ENCODE measurements at regions not wholly inside any gene's neighbourhood (a gene's known extent, or its start where the extent isn't known, plus 50 kb on each side); places are given as distances from the start of the nearest gene placed in this dataset.

GRCh38 chr2:7943446-7943845 lies 738.4 kb upstream of the ID2 start:
- no peak for DNase-seq (ENCODE audit: low spot score)
- intact Hi-C loops (cut with DNase I), result no loop called here

GRCh38 chr2:7945026-7945425 lies 736.8 kb upstream of the ID2 start:
- intact Hi-C loops (cut with DNase I), result no loop called here
- DNase-seq (ENCODE audit: low spot score), result no peak

DNA sequence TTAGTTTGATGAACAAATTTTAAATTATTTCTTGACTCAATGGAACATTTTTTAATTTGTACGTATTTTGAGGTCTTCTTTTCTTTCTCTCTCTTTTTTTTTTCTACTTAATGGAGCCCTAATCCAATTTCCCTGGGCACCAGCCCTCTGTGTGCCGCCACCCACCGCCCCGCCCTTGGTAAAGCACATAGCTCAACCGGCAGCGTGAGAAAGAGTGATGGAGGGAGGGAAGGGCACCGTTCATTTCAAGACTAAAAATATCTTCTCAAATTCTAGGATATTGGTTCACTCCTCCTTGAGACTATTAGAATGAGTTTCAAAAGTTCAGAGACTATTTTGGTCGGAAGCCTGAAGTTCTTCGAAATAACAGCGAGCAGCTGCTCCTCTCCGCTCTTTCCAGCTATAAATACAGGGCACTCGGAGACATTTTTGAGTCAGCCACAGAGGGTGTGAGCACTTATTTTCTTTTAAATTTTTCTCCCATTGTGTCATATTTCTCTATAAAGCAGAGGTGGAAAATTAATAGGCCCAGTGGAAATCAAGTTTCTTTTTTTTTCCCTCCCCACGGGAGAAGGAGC lies 731.7 kb upstream of the ID2 start:
- intact Hi-C loops (cut with DNase I), result no loop called here
- DNase-seq (ENCODE audit: low spot score), result no peak

- intact Hi-C loops (cut with DNase I), result no loop called here
- DNase-seq (ENCODE audit: low spot score), result no peak
Observed at GRCh38 chr2:7951001-7951400, 730.9 kb upstream of the ID2 start.

DNA sequence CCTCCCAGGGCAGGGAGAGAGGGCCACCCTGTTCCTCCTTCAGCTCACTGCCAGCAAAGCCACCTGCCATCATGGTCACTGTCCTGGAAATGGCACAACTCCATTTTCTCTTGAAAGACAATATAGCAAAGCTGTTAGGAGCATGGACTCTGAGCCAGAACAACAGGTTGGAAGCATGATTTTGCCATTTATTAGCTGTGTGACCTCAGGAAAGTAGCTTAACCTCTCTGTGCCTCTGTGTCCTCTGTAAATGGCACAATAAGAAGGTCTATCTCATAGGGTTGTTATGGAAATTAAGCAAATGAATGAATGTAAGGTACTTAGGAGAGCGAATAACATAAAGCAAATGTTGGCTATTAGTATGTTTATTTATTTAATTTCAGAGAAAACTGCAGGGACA lies 730.4 kb upstream of the ID2 start:
- no peak for DNase-seq (ENCODE audit: low spot score)
- intact Hi-C loops (cut with DNase I), result no loop called here

DNA sequence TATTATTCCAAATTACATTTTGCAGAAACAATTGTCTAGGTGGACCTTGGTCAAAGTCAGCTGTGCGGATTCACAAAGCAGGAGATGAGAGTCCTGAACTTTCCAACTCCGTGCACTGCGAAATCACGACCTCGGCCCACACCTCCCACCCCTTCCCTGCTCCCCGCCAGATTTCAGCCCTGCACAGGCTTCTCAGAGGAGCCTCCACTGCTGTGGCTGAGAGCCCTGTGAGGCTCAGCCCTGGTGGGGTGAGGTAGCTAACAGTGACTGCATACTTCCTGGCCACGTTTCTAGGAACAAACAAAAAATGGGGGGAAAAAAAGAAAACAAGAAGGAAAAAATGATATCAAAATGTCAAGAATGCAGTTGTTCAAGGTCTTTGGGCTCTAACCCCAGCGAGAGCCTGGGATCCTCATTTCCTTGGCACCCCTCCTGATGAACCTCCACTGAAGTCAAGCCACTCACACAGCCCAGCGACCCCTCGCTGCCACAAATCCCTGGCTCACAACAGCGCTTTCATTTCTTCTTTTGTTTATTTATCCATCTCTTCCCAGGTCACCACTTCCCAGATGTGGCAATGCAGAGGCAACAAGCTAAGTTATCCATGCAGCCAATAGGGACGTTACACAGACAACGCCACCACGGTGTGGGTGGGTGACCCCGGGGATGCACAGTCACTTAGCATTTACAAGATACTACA lies 729.7 kb upstream of the ID2 start:
- DNase-seq (ENCODE audit: low spot score), result no peak
- intact Hi-C loops (cut with DNase I), result no loop called here

GRCh38 chr2:7953195-7953594 lies 728.7 kb upstream of the ID2 start:
- intact Hi-C loops (cut with DNase I), result no loop called here
- DNase-seq (ENCODE audit: low spot score), result no peak

- intact Hi-C loops (cut with DNase I), result no loop called here
- no peak for DNase-seq (ENCODE audit: low spot score)
Observed at GRCh38 chr2:7954234-7954633, 727.6 kb upstream of the ID2 start.

DNA sequence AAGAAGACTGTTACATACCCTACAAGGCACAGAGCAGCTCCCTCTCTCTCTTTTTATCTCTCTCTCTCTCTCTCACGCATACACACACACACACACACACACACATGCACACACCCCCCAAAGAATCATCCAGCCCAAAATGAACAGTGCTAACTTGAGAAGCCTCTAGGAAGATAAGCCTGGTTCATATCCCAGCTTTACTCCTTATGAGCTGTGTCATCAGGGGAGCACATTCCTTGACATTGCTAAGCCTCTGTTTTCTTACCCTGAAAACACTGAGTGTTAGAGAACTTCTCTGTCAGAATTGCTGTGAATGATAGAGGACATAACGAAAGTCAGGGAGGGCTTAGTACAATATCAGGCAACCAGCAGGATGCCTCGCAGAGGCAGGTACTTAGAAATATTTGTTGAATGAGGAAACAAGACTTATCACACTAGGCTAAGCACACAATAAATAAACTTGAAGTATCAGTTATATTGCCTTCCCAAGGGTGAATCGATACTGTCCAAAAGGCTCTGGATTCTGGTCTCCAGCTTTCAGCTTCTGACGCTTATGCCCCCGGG lies 725.6 kb upstream of the ID2 start:
- intact Hi-C loops (cut with DNase I), result no loop called here
- no peak for DNase-seq (ENCODE audit: low spot score)

DNA sequence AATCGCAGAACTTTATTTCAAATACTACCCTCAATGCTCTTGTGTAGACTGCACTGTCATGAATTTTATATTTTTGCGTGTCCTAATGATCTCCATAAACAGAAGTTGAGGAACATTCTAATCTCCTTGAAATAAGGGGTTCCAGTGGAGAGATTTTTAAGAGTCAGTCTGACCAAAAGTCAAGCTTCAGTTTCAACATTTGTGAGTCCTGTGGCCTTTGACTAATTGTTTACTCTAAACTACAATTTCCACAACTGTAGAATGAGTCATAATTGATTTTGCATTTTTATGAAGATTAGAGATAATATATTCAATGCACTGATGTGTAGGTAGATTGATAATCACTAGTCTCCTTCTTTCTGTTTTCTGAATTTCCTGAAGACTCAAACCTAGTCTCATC lies 720.3 kb upstream of the ID2 start:
- intact Hi-C loops (cut with DNase I), result no loop called here
- DNase-seq (ENCODE audit: low spot score), result no peak

DNA sequence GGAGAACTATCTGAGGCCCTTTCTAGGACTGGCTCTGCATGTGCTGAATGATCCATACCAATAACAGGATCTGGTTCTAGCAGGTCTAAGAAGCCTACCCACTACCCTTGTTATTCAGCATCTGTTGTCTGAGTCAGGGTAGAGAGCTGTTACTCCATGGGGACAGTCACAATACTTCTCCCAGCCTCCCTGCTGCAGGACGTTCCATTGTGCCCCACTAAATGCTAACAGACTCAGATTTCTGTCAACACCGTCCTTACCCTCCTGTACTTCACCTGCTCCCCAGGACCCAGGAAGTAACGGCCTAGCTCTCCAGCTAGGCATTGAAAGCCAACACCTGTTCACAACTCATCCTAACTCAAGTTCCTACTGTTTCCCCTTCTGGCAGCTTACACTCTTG lies 719.7 kb upstream of the ID2 start:
- intact Hi-C loops (cut with DNase I), result no loop called here
- DNase-seq (ENCODE audit: low spot score), result no peak

- no peak for DNase-seq (ENCODE audit: low spot score)
- intact Hi-C loops (cut with DNase I), result no loop called here
Observed at GRCh38 chr2:7963787-7964186, 718.1 kb upstream of the ID2 start.

- intact Hi-C loops (cut with DNase I), result no loop called here
- no peak for DNase-seq (ENCODE audit: low spot score)
Observed at GRCh38 chr2:7966032-7966431, 715.8 kb upstream of the ID2 start.

DNA sequence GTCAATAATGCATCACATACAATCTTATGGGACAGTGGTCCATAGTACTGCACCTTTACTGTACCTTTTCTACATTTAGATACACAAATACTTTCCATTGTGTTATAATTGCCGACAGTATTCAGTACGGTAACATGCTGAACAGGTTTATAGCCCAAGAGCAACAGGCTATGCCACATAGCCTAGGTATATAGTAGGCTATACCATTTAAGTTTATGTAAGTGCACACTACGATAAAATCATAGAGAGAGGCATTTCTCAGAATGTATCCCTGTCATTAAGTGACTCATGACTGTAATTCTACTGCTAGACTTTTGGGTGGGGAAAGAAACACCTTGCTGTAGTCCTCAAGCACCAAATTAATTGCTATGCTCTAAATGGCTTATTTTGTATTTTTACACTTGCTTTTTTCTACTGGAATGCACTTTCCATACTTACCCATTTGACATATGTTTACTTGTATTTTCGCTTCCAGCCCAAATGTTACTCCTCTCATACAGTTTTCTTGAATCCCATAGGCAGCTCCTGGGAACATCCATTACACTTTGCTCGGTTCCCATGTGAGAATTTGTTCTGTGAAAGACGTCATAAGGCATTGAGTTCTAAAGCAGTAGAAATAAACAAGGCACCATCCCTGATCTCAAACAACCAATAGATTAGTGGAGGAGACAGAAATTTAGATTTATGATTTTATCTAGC lies 714.0 kb upstream of the ID2 start:
- intact Hi-C loops (cut with DNase I), result no loop called here
- DNase-seq (ENCODE audit: low spot score), result no peak

DNA sequence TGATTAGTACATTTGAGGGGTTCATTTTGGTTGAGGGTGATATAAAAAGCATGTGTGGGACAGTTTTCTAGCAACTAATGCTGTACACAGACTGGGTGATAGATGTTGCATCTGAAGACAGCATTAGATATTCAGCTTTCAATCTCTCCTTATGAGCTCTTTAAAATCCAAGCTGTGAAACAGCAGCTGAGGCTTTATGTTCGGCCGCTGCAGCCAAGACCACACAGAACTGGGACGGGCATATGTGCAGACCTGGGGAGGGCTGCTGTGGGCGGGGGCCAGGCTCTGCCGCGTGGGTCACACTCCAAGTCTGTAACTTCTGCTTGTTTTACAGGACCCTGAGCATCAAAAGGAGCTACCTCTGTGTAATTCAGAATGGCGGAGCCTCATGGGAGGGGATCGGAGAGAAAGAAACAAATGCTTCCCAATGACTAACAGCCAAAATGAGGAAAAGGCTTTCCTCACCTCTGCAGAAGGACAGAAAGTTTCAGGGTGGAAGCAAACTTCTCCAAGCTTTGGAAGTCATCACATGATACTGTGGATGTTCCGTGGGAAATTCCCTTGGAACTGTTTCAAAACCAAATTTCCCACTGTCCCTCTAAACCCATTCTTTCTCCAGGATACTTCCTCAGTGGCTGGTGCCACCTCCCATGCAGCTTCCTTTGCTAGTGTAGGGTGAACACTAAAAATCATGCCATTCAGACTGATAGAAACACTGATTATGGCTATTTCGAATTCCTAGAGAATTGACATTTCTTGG lies 711.9 kb upstream of the ID2 start:
- intact Hi-C loops (cut with DNase I), result no loop called here
- no peak for DNase-seq (ENCODE audit: low spot score)

DNA sequence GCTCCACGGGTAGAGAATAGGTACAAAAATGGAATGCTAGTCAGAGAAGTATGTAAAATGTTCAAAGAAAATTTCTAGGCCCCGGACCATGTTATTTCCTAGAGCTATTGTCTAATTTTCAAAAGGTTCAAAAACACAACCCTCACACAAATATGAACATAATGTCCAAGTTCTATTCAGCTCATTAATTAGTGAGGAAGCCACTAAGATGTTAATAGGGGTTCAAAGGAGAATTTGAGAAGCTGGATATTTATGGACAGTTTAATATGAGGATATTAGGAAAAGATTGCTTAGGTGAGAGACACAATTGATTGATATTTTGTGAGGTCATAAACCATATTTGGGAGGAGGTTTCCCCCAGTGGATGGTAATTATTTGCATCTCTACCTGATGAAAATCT lies 710.6 kb upstream of the ID2 start:
- no peak for DNase-seq (ENCODE audit: low spot score)
- intact Hi-C loops (cut with DNase I), result no loop called here

DNA sequence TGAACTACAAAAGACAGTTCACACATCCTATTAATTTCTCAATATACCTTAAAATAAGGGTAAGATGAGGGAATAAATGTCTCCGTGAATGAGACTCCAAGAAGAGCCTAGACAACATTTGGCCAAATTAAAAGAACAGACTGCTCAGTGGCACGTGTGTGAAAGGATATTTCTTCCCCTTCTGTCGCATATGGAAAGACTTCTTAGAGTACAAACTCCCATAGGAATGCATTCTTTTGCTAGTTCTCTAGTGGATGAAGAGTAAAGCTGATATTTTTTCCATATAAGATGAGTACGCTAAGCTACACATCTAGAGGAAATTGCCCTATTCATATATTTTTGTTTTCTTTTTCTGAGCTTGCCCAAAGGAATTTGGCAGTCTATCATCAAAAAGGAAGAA lies 710.0 kb upstream of the ID2 start:
- no peak for DNase-seq (ENCODE audit: low spot score)
- intact Hi-C loops (cut with DNase I), result no loop called here

GRCh38 chr2:7972670-7973069 lies 709.2 kb upstream of the ID2 start:
- intact Hi-C loops (cut with DNase I), result no loop called here
- DNase-seq (ENCODE audit: low spot score), result no peak

GRCh38 chr2:7973801-7974480 lies 707.9 kb upstream of the ID2 start:
- no peak for DNase-seq (ENCODE audit: low spot score)
- intact Hi-C loops (cut with DNase I), result no loop called here

DNA sequence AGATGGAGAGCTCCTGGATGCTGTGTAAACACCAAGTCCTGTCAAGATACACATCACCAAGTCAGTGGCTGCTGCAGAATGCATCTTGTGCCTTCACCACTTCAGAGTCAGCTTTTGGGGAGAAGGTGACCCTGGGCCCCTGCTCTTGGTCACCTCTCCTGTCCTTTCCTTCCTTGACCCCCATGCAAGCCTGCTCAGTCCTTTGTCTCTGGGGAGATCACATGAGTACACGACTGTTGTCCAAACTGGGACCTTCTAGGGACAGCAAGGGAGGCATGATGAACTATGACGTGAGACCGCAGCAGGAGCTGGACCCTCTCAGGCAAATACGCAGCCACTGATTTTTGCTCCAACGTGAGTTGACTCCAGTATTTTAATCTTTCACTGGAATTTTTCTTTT lies 706.9 kb upstream of the ID2 start:
- intact Hi-C loops (cut with DNase I), result no loop called here
- no peak for DNase-seq (ENCODE audit: low spot score)

Data from cardiac septum (tissue), 1 donor.